ENCODE measurements at regions not wholly inside any gene's neighbourhood (a gene's known extent, or its start where the extent isn't known, plus 50 kb on each side); places are given as distances from the start of the nearest gene placed in this dataset.
"Not testable (repeated sequence)": the region's sequence is repeated elsewhere in the genome, so short reads cannot be mapped to it uniquely, and the experiment has no call there.

GRCh38 chr2:57049273-57049672, 865.5 kb downstream of the CCDC85A start:
- DNase-seq: no peak

GRCh38 chr2:57050007-57050406, 866.2 kb downstream of the CCDC85A start:
- no peak for DNase-seq

- not testable (repeated sequence) for DNase-seq
Observed at GRCh38 chr2:57066301-57066700, 882.5 kb downstream of the CCDC85A start.

- no peak for DNase-seq
Observed at GRCh38 chr2:57075226-57075625, 891.4 kb downstream of the CCDC85A start.

GRCh38 chr2:57080035-57080434, 896.2 kb downstream of the CCDC85A start:
- no peak for DNase-seq

- no peak for DNase-seq
Observed at GRCh38 chr2:57084697-57085281, 901.0 kb downstream of the CCDC85A start.

GRCh38 chr2:57093020-57093419, 909.2 kb downstream of the CCDC85A start:
- no peak for DNase-seq

GRCh38 chr2:57097855-57098254, 914.1 kb downstream of the CCDC85A start:
- no peak for DNase-seq

GRCh38 chr2:57100436-57100835, 916.6 kb downstream of the CCDC85A start:
- DNase-seq: no peak

GRCh38 chr2:57105694-57106093, 921.9 kb downstream of the CCDC85A start:
- no peak for DNase-seq

- no peak for DNase-seq
Observed at GRCh38 chr2:57107353-57107752, 923.6 kb downstream of the CCDC85A start.

- no peak for DNase-seq
Observed at GRCh38 chr2:57111531-57111930, 927.7 kb downstream of the CCDC85A start.

- DNase-seq: no peak
Observed at GRCh38 chr2:57119141-57119540, 927.5 kb upstream of the VRK2 start.

- DNase-seq: no peak
Observed at GRCh38 chr2:57126410-57126809, 920.2 kb upstream of the VRK2 start.

GRCh38 chr2:57139179-57139578, 907.4 kb upstream of the VRK2 start:
- no peak for DNase-seq

GRCh38 chr2:57141269-57141668, 905.3 kb upstream of the VRK2 start:
- DNase-seq: no peak

- DNase-seq: no peak
Observed at GRCh38 chr2:57146951-57147350, 899.7 kb upstream of the VRK2 start.

GRCh38 chr2:57156231-57156924, 890.2 kb upstream of the VRK2 start:
- no peak for DNase-seq

- no peak for DNase-seq
Observed at GRCh38 chr2:57160976-57161375, 885.6 kb upstream of the VRK2 start.

GRCh38 chr2:57177176-57177575, 869.4 kb upstream of the VRK2 start:
- no peak for DNase-seq

- DNase-seq: no peak
Observed at GRCh38 chr2:57180042-57180567, 866.5 kb upstream of the VRK2 start.

- no peak for DNase-seq
Observed at GRCh38 chr2:57180678-57181077, 865.9 kb upstream of the VRK2 start.

- no peak for DNase-seq
Observed at GRCh38 chr2:57181315-57182038, 865.1 kb upstream of the VRK2 start.

GRCh38 chr2:57182916-57183315, 863.7 kb upstream of the VRK2 start:
- no peak for DNase-seq

Data from NCI-H1436 (cell line).